ENCODE measurements at regions not wholly inside any gene's neighbourhood (a gene's known extent, or its start where the extent isn't known, plus 50 kb on each side); places are given as distances from the start of the nearest gene placed in this dataset.

DNA sequence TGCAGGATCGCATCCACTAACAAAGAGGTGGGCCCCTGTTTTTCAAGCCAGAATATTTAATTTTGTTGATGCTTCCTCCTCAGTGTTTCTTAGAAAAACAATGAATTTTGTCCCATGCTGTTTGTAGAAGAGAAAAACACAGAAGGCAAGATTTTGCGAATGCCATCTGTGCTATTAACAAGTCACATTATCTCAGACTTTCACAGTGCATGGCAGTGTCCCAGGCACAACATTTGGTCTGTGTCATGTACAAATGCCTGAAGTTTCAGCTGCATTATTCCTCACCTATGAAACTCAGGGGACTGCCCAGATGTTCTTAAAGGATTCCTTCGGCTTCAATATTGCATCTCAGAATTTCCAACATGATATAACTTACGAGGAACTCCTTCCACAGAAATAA is 99.6 kb upstream of the ZC3H11B start:
- TF ChIP-seq, protein P1, sequence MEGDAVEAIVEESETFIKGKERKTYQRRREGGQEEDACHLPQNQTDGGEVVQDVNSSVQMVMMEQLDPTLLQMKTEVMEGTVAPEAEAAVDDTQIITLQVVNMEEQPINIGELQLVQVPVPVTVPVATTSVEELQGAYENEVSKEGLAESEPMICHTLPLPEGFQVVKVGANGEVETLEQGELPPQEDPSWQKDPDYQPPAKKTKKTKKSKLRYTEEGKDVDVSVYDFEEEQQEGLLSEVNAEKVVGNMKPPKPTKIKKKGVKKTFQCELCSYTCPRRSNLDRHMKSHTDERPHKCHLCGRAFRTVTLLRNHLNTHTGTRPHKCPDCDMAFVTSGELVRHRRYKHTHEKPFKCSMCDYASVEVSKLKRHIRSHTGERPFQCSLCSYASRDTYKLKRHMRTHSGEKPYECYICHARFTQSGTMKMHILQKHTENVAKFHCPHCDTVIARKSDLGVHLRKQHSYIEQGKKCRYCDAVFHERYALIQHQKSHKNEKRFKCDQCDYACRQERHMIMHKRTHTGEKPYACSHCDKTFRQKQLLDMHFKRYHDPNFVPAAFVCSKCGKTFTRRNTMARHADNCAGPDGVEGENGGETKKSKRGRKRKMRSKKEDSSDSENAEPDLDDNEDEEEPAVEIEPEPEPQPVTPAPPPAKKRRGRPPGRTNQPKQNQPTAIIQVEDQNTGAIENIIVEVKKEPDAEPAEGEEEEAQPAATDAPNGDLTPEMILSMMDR (IDR thresholded peaks at IDR 0.05; ENCODE audit: low read depth, low read length, missing input control) = no peak
- TF ChIP-seq SP1 (IDR thresholded peaks at IDR 0.05) = no peak
